Trophoblast cell (in vitro differentiated cells and primary cell): ENCODE measurements at regions not wholly inside any gene's neighbourhood (a gene's known extent, or its start where the extent isn't known, plus 50 kb on each side); places are given as distances from the start of the nearest gene placed in this dataset.

Source experiments
- DNase-seq, 2 donors: peaks; one replicate each; pipeline ENCODE4 v3.0.0-alpha.2; 2016
- H2AFZ ChIP-seq: 2 replicates; pipeline ENCODE4 v1.6.1; 2013; ENCODE audit warnings: low read length, moderate library complexity, mild to moderate bottlenecking; ENCODE audit not compliant: insufficient read depth, poor library complexity
- H2AK5ac ChIP-seq: 2 replicates; pipeline ENCODE4 v1.6.1; 2013; ENCODE audit warnings: mild to moderate bottlenecking, low read length
- H2BK120ac ChIP-seq: 2 replicates; pipeline ENCODE4 v1.6.1; 2013; ENCODE audit warnings: low read length, mild to moderate bottlenecking, moderate library complexity; ENCODE audit not compliant: insufficient read depth, poor library complexity
- H2BK12ac ChIP-seq: 2 replicates; pipeline ENCODE4 v1.6.1; 2013; ENCODE audit warnings: mild to moderate bottlenecking, low read length, moderate library complexity
- H2BK5ac ChIP-seq: 2 replicates; pipeline ENCODE4 v1.6.1; 2013; ENCODE audit warnings: low read length, low read depth, moderate library complexity, mild to moderate bottlenecking; ENCODE audit not compliant: poor library complexity
- H3K14ac ChIP-seq: 2 replicates; pipeline ENCODE4 v1.6.1; 2013; ENCODE audit warnings: mild to moderate bottlenecking, low read length
- H3K18ac ChIP-seq: 2 replicates; pipeline ENCODE4 v1.6.1; 2013; ENCODE audit warnings: mild to moderate bottlenecking, low read length
- H3K23ac ChIP-seq: 2 replicates; pipeline ENCODE4 v1.6.1; 2013; ENCODE audit warnings: low read length
- H3K27ac ChIP-seq: 2 replicates; pipeline ENCODE4 v1.5.1; 2013; ENCODE audit warnings: low read depth, mild to moderate bottlenecking, inconsistent platforms, low read length, moderate library complexity
- H3K27me3 ChIP-seq: 2 replicates; pipeline ENCODE4 v1.6.1; 2013; ENCODE audit warnings: inconsistent platforms, mild to moderate bottlenecking, low read length, moderate library complexity; ENCODE audit not compliant: insufficient read depth
- H3K36me3 ChIP-seq, 2 experiments: 1 replicate in 1 of 2; 2 replicates in 1 of 2; pipeline ENCODE4 v1.6.1; 2013; ENCODE audit warnings: low read length in 2 of 2, mild to moderate bottlenecking in 2 of 2, moderate library complexity in 1 of 2; ENCODE audit not compliant: insufficient read depth in 2 of 2, control insufficient read depth in 1 of 2
- H3K4ac ChIP-seq: 2 replicates; pipeline ENCODE4 v1.6.1; 2013; ENCODE audit warnings: low read depth, mild to moderate bottlenecking, low read length, moderate library complexity
- H3K4me1 ChIP-seq, 2 experiments: 1 replicate in 1 of 2; 2 replicates in 1 of 2; pipeline ENCODE4 v1.6.1; 2013; ENCODE audit warnings: low read length in 2 of 2, mild to moderate bottlenecking in 2 of 2, moderate library complexity in 1 of 2; ENCODE audit not compliant: insufficient read depth in 2 of 2, control insufficient read depth in 1 of 2
- H3K4me2 ChIP-seq: 2 replicates; pipeline ENCODE4 v1.6.1; 2013; ENCODE audit warnings: inconsistent platforms, mild to moderate bottlenecking, low read length, moderate library complexity
- H3K4me3 ChIP-seq: 2 replicates; pipeline ENCODE4 v1.5.1; 2013; ENCODE audit warnings: mild to moderate bottlenecking, low read depth, low read length, inconsistent platforms
- H3K79me1 ChIP-seq: one replicate; pipeline ENCODE4 v1.6.1; 2013; ENCODE audit warnings: low read length
- H3K79me2 ChIP-seq: 2 replicates; pipeline ENCODE4 v1.6.1; 2013; ENCODE audit warnings: low read length, mild to moderate bottlenecking; ENCODE audit not compliant: control insufficient read depth, insufficient read depth, poor library complexity
- H3K9ac ChIP-seq: 2 replicates; pipeline ENCODE4 v1.6.1; 2013; ENCODE audit warnings: mild to moderate bottlenecking, low read length
- H3K9me3 ChIP-seq: 2 replicates; pipeline ENCODE4 v1.6.1; 2013; ENCODE audit warnings: low read depth, mild to moderate bottlenecking, control low read depth, inconsistent platforms, low read length; ENCODE audit not compliant: insufficient read depth
- H4K12ac ChIP-seq: 2 replicates; pipeline ENCODE4 v1.6.1; 2013; ENCODE audit warnings: low read depth, mild to moderate bottlenecking, low read length, moderate library complexity
- H4K8ac ChIP-seq: 2 replicates; pipeline ENCODE4 v1.6.1; 2013; ENCODE audit warnings: low read depth, mild to moderate bottlenecking, low read length, moderate library complexity
- H4K91ac ChIP-seq: one replicate; pipeline ENCODE4 v1.6.1; 2013; ENCODE audit warnings: low read depth, mild to moderate bottlenecking, low read length, moderate library complexity
- WGBS: extraction: QIAGEN DNeasy Blood & Tissue Kit; methylation state at CpG from one replicate; pipeline ENCODE4 v1.1.7; 2013; ENCODE audit warnings: missing lambda C conversion rate; ENCODE audit not compliant: insufficient read length, insufficient coverage; ENCODE audit errors: extremely low coverage; 5-methylcytosine and 5-hydroxymethylcytosine counted together

- H3K36me3 ChIP-seq = no peaks in the 10 kb centered on the region
- H3K18ac ChIP-seq = no peak overlapping the region
- H3K27ac ChIP-seq = no peak overlapping the region
- no peak overlapping the region for H3K4me3 ChIP-seq
- no peaks in the 10 kb centered on the region for H3K27me3 ChIP-seq
- H3K4ac ChIP-seq = no peak overlapping the region
- H3K4me2 ChIP-seq = no peak overlapping the region
- no peak overlapping the region for H4K12ac ChIP-seq
- no peak overlapping the region for H4K8ac ChIP-seq
- H3K14ac ChIP-seq = no peak overlapping the region
- H3K4me1 ChIP-seq = no peaks in the 10 kb centered on the region
- H3K79me1 ChIP-seq = no peaks in the 10 kb centered on the region
- no peak for DNase-seq
- H4K91ac ChIP-seq = no peak overlapping the region
- H3K9ac ChIP-seq = no peak overlapping the region
- no peak overlapping the region for H2BK12ac ChIP-seq
- WGBS = no CpG with 5 or more reads among the region's 8 CpGs
- H2AFZ ChIP-seq = no peak overlapping the region
- no peaks in the 10 kb centered on the region for H3K9me3 ChIP-seq
- H2BK120ac ChIP-seq = no peak overlapping the region
- H2AK5ac ChIP-seq = no peak overlapping the region
- H3K79me2 ChIP-seq = no peaks in the 10 kb centered on the region
- no peak overlapping the region for H3K23ac ChIP-seq
- no peak overlapping the region for H2BK5ac ChIP-seq
Observed at GRCh38 chr2:221342388-221342787, 229.7 kb downstream of the EPHA4 start.

- Histone ChIP-seq H3K23ac (no peak overlapping the region), H4K12ac (no peak overlapping the region), H2AK5ac (no peak overlapping the region), H3K27me3 (no peaks in the 10 kb centered on the region), H3K79me1 (no peaks in the 10 kb centered on the region), H3K4ac (no peak overlapping the region), H3K27ac (no peak overlapping the region), H2AFZ (no peak overlapping the region), H3K9ac (no peak overlapping the region), H3K36me3 (no peaks in the 10 kb centered on the region), H2BK120ac (no peak overlapping the region), H3K4me2 (no peak overlapping the region), H4K8ac (no peak overlapping the region), H3K18ac (no peak overlapping the region), H3K4me3 (no peak overlapping the region), H3K9me3 (no peaks in the 10 kb centered on the region), H2BK5ac (no peak overlapping the region), H3K14ac (no peak overlapping the region), H2BK12ac (no peak overlapping the region), H3K4me1 (no peaks in the 10 kb centered on the region), H4K91ac (no peak overlapping the region), H3K79me2 (no peaks in the 10 kb centered on the region)
- no peak for DNase-seq
- WGBS = no CpG with 5 or more reads among the region's 1 CpG
Observed at GRCh38 chr2:221343524-221343923, 228.6 kb downstream of the EPHA4 start.

- Histone ChIP-seq H3K4ac (no peak overlapping the region), H3K18ac (no peak overlapping the region)
- DNase-seq = no peak
Observed at GRCh38 chr2:221345516-221345915, 226.6 kb downstream of the EPHA4 start.

GRCh38 chr2:221346411-221346810 is 225.7 kb downstream of the EPHA4 start:
- Histone ChIP-seq H3K79me1 (no peaks in the 10 kb centered on the region), H2AK5ac (no peak overlapping the region), H4K8ac (no peak overlapping the region), H3K27ac (no peak overlapping the region), H2BK12ac (no peak overlapping the region), H3K14ac (no peak overlapping the region), H4K91ac (no peak overlapping the region), H2AFZ (no peak overlapping the region), H2BK120ac (no peak overlapping the region), H4K12ac (no peak overlapping the region), H3K4me3 (no peak overlapping the region), H3K18ac (no peak overlapping the region), H3K36me3 (no peaks in the 10 kb centered on the region), H3K27me3 (no peaks in the 10 kb centered on the region), H2BK5ac (no peak overlapping the region), H3K4me2 (no peak overlapping the region), H3K4me1 (no peaks in the 10 kb centered on the region), H3K9ac (no peak overlapping the region), H3K79me2 (no peaks in the 10 kb centered on the region), H3K23ac (no peak overlapping the region), H3K9me3 (no peaks in the 10 kb centered on the region), H3K4ac (no peak overlapping the region)
- no CpG with 5 or more reads among the region's 3 CpGs for WGBS
- DNase-seq = no peak

More at GRCh38 chr2:221345516-221345915, 226.6 kb downstream of the EPHA4 start:
- H2BK5ac ChIP-seq = no peak overlapping the region
- H3K9me3 ChIP-seq = no peaks in the 10 kb centered on the region
- H3K4me1 ChIP-seq = no peaks in the 10 kb centered on the region
- H3K23ac ChIP-seq = no peak overlapping the region
- no peaks in the 10 kb centered on the region for H3K79me1 ChIP-seq
- no peaks in the 10 kb centered on the region for H3K79me2 ChIP-seq
- no peaks in the 10 kb centered on the region for H3K27me3 ChIP-seq
- H3K4me2 ChIP-seq = no peak overlapping the region
- H3K4me3 ChIP-seq = no peak overlapping the region
- H2BK120ac ChIP-seq = no peak overlapping the region
- H2AK5ac ChIP-seq = no peak overlapping the region
- H3K14ac ChIP-seq = no peak overlapping the region
- H3K9ac ChIP-seq = no peak overlapping the region
- no peak overlapping the region for H2AFZ ChIP-seq
- no peak overlapping the region for H2BK12ac ChIP-seq
- no peak overlapping the region for H4K91ac ChIP-seq
- no peak overlapping the region for H4K8ac ChIP-seq
- no peaks in the 10 kb centered on the region for H3K36me3 ChIP-seq
- H4K12ac ChIP-seq = no peak overlapping the region
- H3K27ac ChIP-seq = no peak overlapping the region
